Muscle of arm (tissue), 1 donor: ENCODE measurements at regions not wholly inside any gene's neighbourhood (a gene's known extent, or its start where the extent isn't known, plus 50 kb on each side); places are given as distances from the start of the nearest gene placed in this dataset.
A peak's percentile ranks its signal among the peaks of the same experiment; 100 is the strongest.

ENCODE experiments used
- DNase-seq: peaks from one replicate; pipeline ENCODE4 v3.0.0-alpha.2; 2013

DNA sequence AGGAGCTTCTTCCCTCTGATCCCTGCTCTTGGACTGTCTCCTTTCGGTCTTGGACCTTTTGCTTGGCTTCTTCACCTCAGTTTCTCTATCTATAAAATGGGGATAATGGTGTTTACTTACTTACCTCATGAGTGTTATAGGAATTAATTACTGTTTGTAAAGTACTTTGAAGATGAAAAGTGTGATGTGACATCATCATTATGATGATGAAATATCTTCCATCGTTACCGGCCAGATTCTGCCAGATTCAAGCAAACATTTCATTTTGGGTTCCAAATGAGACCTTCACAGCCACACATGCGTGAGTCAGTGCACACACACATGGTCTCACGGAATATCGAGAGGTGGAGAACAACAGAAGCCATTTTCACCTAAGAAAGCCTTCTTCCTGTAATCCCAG, 220.1 kb upstream of the RPL34 start:
- no peak for DNase-seq

DNA sequence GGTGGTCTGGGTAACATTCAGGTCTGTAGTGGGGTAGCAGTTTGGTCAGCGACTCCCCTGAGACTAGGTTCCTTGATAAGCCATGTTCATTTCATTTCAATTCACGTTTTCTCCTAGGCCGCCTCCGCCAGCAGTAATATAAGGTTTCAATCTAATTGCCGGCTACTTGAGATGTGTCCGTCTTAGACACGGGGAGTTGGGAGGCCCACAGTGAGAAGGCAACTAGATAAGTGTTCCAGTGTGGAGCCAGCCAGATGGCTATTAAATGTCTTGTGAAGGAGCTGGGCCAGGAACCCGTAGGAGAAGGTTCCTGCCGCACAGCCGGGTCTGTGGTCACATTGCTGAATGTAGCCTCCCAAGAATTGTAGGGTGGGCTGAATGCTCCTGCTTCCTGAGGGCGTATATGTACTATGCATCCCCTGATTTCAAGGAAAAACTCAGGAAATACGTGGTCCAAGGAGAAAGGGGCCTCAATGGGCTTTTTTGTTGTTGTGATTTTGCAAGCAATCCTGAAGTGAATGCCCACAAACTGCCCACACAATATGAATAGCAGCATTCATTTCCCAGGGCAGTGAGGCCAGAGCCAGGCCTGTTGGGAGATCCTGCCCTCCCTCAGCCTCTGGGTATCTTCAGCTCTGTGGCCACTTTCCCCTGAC, 220.6 kb upstream of the RPL34 start:
- no peak for DNase-seq

DNA sequence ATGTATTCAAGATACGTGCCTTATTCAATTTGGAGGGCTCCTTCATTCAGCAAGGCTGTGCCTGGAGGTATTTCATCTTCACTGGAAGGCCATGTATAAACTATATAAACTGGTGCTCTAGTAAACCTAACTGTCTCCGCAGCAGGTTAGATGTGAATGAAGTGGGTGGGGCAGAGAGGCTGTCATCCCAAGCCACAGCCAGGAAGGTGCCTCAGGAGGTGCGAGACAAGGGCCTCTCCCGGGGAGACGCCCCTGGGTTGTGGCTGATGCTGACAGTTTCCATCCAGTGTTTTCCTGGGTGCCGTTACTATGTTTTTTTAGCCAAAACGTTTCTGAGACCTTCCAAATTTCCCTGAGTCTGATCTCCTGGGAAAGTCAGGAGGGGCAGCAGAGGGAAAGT, 221.5 kb upstream of the RPL34 start:
- no peak for DNase-seq

- DNase-seq = no peak
Observed at GRCh38 chr4:108398316-108398715, 222.1 kb upstream of the RPL34 start.

GRCh38 chr4:108397850-108398249, 222.5 kb upstream of the RPL34 start:
- DNase-seq = no peak

DNA sequence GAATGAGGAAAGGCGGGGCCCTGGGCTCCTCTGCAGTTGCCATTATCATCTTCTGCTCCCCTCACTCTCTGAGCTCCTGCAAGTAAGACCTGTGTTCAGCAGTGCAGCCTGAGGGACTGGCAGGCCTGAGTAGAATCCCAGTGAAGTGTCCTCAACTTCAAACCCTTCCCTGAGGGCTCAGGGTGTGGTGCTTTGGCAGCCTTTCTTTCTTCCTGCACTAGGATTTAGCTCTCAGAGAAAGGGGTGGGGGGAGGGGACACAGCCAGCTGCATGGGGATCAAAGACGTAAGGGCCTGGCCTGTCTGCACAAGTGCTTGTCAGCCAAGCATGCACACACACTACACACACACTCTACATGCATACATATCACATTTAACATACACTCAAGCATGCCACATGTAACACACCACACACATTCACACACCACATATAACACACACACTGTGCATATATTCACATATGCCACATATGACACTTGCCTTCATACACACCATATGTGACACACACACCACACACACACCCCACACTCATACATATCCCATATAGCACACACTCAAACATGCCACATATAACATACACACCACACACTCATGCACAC, 223.4 kb upstream of the RPL34 start:
- peak; percentile 4 for DNase-seq

- no peak for DNase-seq
Observed at GRCh38 chr4:108395786-108396185, 224.6 kb upstream of the RPL34 start.

- no peak for DNase-seq
Observed at GRCh38 chr4:108393890-108394472, 225.2 kb upstream of the LEF1 start.

GRCh38 chr4:108391701-108392455, 223.1 kb upstream of the LEF1 start:
- no peak for DNase-seq

GRCh38 chr4:108385076-108385475, 216.3 kb upstream of the LEF1 start:
- no peak for DNase-seq

DNA sequence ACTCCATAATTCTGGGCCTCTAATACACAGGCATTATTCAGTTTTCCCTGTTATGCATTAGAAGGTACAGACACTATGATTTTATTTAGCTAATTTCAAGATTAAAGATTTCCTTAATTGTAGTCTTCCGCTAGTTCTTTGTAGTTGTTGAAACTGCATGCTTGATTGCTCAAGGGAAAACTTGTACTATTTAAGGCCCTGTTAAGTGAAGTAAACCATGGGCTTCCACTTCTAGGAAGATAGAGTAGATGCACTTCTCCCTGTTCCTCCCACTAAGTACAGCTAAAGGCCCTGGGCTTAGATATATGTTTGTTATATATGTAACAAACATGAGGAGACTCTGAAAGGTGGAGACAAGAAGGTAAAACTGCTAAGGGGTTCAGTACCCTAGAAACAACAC, 215.8 kb upstream of the LEF1 start:
- no peak for DNase-seq

- DNase-seq = no peak
Observed at GRCh38 chr4:108383157-108383556, 214.4 kb upstream of the LEF1 start.

DNA sequence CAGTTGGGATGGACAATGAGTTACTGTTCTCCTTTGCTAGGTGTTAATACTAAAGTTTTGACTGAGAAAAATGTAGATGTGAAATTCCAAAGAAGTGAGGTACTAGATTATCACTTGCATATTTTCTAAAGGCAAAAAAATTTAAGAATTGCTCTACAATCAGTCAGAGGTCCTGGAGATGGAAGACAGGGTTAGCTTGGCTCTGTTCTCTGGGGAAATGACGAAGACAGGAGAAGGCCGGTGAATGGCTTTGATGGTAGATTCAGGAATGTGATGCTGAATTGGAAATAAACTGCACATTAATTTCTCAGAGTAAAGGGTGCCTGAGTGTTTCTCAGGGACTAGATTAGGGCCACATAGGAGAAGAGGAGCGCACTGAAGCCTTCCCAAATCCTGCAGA, 214.0 kb upstream of the LEF1 start:
- DNase-seq = no peak

DNA sequence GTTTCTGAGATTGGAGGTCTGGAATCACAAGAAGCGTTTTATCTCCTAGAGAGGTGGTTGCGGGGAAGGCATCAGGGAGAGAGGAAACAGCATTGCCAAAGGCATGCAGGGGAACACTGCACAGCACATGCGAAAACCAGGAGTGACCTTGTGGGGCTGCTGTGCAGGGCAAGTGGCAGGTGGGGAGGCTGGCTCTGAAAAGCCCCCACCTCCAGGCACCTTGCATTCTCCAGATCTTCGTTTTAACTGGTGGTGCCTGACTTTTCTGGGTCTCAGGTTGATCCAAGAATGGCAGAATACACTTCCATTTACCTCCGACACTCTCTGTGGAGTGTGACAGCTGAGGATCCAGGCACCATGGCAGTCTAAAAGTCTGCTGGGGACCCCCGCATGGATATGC, 209.4 kb upstream of the LEF1 start:
- no peak for DNase-seq

DNA sequence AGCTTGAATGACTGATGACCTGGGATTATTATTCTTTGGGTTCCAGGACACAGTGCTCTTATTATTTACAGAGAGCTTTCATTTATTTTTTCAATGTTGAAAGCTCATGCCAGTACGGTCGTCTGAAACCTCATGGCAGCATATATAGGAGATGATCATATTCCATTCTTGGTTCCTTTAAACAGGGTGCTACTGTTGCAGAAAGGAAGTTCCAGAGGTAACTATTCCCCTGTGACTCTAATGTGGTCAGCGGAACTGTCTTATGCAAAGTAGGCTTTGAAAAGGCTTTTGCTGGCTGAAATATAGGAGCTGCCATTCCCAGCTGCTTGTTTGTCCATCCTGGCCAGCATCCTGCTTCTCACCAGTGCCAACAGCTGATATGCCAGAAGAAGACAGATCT, 208.3 kb upstream of the LEF1 start:
- no peak for DNase-seq

- DNase-seq = no peak
Observed at GRCh38 chr4:108375434-108375833, 206.7 kb upstream of the LEF1 start.

DNA sequence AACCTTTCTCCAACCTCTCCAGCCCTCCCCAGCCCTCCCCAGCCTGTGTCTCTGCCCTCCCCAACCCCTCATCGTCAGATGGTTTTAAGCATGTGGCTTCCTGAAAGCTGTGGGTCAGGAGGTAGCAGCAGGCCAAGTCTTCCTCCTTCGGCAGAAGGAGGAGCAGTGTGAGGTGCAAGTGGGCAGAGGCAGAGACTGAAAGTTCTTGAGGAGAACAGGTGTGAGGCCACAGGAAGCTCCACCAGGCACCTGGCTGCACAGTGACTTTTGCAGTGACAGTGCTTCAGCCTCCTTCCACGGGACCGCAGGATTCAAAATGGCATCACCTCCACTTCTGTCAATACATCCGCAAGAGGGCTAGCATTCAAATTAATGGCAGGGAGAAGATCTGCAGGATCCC, 203.9 kb upstream of the LEF1 start:
- DNase-seq = no peak

DNA sequence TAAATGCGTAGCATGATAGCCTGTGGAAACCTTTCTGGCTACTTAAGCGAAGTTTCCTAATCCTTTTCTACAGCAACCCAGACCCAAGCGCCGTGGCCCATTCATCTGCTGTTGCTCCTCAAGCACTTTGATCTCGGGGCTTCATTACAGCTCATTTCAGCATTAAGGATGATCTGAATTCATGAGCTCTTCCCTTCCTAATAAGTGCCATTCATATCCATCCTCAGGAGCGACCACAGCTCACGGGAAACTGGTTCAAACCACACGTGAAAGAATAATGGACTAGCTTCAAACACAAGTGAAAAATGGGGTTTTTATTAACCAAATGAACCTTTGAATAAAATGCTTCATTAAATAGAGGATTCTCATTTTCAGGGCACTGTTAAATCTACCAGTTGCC, 202.6 kb upstream of the LEF1 start:
- no peak for DNase-seq

GRCh38 chr4:108370291-108371141, 201.8 kb upstream of the LEF1 start:
- DNase-seq = no peak

GRCh38 chr4:108369035-108369655, 200.4 kb upstream of the LEF1 start:
- no peak for DNase-seq

- no peak for DNase-seq
Observed at GRCh38 chr4:108367751-108368150, 199.0 kb upstream of the LEF1 start.

GRCh38 chr4:108366716-108367115, 198.0 kb upstream of the LEF1 start:
- no peak for DNase-seq
